GM04504 (cell line): ENCODE measurements at regions not wholly inside any gene's neighbourhood (a gene's known extent, or its start where the extent isn't known, plus 50 kb on each side); places are given as distances from the start of the nearest gene placed in this dataset.
A peak's percentile ranks its signal among the peaks of the same experiment; 100 is the strongest.

ENCODE experiments used
- DNase-seq: peaks from one replicate; pipeline ENCODE4 v3.0.0-alpha.2; 2012; ENCODE audit warnings: low read depth

DNA sequence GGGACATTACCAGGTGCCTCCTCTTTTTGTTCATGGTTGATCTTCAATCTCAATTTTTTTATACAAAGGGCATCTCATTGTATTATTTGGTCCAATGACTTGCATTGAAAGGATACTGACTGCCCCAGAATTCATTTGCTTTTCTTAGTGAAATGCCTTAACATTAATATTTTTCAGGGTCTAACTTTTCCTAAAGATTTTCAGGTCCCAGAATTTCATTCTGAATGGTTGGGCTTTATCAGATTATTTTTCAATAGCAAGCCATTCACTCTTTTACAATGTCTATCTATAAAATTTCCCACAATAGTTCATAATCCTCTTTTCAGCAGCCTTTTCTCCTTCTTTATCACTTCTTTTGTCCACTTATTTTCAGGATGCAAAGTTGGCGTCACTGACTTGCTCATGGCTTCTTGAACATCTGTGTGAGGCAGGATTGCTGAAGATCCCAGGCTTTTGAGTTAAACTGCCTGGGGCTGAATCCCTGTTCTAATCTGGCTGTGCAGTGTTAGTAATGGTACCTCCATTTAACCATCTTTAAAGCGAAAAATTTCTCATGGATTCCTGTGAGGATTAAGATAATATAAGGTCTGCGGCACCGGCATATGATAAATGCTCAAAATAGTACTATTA is 131.7 kb upstream of the HDAC9 start:
- DNase-seq = no peak

DNA sequence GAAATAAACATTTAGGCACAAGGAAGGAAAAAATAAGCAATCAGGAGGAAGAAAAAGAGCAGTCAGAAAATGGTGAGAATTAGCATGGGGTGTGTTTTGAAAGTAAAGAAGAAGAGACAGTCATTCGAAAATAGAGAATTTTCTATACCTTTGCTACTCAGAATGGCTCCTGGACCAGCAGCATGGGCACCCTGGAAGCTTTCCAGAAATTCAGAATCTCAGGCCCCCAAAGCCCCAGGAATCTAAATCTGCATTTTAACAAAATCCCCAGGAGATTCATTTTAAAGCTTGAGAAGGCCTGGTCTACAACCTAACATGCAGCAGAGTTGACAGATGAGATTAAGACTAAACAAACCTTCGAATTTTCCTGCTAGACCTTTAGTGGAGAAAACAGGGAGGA is 131.2 kb upstream of the HDAC9 start:
- DNase-seq = no peak

DNA sequence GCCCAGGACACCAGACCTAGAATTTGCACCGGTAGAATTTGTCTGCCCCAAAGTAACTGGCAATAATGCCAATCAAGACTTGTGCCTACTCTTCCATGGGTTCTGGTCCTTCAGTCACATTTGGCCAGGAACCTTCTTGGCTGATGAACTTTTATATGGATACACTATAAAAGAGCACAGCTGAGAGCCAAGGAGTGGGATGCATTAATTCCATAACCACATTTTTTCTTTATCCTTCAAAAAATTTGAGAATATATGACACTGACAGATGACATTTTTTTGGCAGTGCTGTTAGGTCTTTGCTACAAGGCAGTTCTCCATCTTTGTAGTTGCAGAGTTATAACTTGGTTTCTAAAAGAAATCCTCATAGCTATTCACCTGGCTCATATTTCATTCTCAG is 129.2 kb upstream of the HDAC9 start:
- DNase-seq = no peak

DNA sequence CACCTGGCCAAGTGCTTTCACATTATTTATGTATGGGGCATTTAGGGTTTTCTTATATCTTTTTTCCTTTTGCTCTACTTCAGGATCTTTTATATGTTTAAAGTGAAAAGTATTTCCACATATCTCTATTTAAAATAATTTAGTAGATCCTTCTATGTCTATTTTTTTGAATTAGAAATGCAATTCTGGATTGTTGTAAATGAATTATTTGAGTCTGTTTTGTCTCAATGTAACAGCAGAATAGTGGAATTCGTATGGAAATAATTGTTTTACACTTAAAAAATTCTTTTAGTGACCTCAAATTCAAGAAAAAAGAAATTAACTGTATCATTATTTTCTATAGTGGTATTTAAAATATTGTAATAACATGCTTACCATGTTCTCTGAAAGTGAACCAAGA is 126.5 kb upstream of the HDAC9 start:
- DNase-seq = no peak

DNA sequence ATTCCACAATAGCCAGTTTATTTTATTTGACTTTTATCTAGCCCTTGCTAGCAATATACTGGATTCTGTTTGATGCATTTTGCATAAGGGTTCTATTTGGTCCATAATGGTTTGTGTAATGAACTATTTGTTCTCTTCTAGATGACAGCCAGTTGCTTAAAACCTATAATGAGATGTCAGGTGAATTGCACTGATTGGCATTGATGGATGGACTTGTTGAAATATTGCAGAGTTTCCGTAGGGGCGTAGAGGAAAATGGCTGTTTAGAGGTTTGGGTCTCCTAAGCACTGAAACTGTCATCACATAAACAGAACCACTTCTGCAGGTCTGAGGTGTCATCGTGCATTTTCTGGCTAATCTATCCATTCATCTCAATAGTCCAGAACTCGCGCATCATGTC is 124.9 kb upstream of the HDAC9 start:
- DNase-seq = no peak

DNA sequence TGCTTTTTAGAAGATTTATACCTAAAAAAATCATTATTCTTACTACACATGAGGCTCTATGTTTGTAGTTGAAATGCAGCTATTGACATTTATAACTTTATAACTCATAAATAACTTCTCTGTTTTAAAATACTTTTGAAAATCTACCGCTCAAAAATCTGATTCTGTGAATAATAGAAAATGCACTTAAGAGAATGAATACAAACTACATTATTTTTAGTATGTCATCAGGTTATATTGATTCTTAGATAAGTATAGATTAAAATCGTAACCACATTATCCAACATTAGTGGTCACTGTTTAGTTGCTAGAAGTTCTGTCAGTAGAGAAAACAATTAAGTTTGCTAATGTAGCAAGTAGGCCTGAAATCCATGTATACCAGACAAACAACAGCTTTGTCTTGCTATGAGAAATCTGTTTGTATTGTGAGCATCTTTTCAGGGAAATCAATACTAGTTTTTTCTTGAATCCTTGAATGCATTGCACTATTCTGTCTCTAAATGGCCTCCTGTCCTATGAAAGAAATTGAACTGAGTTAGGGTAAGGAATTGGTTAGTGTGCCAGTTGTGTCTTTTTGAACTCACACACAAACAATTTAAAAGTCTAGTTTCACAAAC is 116.5 kb upstream of the HDAC9 start:
- DNase-seq = no peak

DNA sequence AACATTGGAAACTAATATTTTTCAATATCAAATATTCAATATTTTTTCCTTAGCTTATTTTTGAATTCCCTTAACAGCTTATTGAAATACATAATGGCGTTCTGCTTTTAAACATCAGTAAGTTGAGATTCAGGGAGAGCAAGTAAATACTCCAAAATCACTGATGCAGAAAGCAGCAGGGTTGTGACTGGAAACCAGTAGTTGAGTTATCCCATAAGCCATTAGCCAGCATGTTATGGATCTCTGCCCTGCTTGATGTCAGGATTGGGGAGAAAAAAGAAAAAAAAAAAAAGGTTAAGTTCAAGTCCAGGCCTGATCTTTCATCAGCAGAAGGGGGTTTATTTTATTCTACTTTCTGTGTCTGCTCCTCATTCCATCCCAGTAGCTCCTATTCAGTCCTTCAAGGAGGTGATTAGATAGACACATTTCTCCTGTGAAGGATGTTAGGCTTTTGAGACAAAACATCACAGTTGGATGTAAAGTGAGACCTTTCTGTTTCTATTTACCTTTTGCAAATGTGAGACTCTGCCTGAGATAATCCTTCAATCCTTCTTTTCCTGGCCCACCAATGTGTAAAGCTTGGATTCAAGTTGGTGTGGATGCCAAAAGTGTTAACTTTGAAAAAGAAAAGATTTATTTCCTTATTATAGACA is 110.9 kb upstream of the HDAC9 start:
- DNase-seq = no peak

DNA sequence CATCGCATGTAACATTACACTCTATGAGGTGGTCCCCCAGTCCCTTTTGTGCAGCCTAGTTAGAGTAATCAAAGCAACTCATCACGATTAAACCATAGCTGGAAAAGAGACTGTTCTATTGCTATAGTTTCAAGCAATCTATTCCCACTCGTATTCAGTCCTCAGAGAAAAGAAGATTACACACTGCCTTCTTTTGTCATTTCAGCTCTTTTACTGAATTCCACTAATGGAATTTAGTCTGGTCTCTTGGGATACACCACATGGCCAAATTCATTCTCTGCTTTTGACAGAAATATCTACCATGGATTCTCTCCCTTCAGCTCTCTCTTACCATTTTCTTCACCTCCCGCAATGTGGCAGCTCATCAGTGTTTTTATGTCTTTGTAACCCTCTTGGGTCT is 108.9 kb upstream of the HDAC9 start:
- no peak for DNase-seq

DNA sequence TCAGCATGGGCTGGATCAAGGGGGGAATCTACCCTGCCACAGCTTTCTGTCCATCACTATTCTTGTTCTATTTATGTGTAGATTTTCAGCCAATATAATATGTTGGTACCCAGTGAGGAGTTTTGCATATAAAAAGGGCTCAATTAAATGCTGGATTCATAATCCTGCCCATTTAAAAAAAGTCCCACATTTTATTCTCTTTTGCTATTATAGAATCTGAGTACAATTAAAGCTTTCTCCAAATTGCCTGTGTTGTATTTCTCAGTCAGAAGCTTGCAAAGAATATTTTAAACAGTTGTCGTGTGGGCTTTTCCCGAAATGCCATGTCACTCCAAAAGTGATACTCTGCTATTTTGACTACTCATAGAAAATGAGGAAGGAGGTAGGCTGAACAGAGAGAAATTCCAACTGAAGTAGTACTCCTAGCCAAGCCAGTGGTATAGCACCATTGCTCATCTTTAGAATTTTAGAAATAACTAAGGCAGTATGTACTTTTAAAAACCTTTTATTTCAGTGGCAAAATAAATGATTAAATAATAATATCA is 108.3 kb upstream of the HDAC9 start:
- no peak for DNase-seq

DNA sequence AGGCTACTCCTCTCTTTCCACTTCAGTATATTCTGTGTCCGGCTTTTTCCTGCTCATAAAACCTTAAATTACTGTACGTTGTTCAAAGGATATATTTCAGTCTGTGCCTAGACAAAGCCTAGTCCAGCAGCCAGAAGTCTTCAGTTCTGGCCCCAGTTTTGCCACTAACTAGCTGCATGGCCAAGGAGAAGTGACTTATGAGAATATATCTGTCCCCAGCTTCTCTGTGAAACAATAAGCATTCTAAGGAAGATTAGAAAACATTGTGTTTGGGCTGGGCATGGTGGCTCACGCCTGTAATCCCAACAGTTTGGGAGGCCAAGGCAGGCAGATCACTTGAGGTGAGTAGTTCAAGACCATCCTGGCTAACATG is 105.0 kb upstream of the HDAC9 start:
- no peak for DNase-seq

DNA sequence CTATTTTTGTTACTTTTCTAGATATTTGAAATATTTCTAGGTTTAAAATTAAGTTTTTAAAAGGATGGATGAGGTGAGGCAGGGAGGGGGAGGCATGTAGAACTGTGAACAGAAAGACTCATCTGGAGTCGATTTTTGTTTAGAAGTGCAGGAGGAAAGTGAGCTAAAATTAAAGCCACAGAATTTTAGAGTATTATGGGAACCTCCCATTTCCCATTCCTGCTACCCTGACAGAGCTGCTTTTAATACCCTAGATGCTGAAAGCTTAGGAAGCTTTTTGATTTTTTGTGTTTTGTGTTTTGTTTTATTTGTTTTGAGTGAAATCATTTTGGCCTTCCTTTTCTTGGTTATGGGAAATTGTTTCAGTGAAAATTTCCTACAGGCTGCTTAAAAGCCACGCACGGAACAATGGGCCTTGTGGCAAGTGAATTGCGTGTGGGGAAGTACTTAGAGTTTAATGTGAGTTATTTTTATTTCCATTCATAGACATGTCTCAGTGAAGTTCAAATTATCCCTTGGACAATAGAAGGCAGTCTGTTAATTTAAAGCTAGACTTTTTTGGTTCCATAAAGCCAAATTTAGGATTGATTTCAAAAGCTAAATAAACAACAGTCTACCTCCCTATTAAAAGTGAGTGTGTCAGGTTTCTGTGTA is 102.0 kb upstream of the HDAC9 start:
- no peak for DNase-seq

DNA sequence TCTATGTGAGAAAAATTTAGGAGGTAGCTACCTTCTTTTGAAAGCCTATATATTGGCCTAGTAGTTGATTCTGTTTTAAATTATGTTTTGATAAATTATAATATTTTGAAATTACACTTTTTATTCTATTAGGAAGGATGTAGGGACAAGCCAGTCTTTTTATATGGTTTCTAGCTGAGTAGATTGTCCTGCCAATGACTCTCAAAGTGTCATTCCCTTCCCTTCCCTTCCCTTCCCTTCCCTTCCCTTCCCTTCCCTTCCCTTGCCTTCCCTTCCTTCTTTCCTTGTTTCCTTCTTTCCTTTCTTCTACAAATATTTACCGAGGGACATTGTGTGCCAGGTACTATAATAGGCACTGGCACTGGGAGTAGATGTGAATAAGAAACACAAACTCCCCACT is 99.7 kb upstream of the HDAC9 start:
- no peak for DNase-seq

DNA sequence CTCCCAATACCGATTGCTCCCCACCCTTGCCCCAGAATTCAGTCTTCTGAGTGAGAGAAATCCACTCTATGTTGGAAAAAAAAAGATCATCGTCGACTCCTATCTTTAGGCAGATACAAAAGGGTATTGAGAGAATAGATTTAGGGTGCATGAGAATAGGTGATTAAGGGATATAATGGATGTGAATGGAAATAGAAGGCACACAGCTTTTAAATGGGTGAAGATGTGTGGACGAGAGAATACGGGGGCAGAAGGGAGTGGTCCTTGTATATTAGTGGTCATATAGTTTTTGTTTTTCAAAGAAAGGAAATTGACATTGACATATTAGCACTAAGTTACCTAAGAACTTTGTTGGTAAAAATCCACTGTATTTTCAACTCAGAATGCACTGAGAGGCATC is 98.6 kb upstream of the HDAC9 start:
- no peak for DNase-seq

DNA sequence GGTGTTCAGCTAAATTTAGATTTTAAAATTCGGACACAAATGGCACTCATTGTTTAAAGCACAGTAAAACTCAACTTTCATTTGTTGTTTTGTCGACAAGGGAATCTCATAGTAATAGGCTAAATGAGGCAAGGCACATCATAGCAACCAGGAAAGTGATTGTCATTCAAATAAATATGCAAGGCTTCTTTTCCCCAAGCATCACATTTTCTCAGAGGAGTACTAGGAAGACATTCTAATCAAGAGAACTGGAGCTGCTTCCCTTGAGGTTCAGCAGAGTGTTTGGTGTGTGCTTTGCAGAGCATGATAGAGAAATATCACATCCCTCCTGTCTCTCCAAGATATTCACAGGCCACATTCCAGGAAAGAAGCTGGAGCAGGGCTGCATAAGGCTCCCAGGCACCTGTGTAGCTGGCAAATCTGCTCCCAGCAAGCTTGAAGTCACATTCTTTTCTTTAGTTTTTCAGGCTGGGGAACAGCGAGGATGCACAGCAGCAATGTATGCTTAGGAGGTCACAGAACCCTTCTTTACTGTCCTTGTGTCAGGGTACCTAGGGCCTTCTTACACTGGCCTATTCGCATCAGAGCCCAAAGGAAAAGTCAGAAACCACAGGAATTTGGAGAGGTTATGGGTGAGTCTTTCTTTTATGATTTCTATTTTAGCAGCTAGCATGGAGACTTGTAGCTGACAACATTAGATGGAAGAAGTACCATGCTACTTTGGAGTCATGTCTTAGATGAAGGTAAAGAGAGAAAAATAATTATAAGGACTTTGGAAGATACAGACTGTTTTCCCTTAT is 95.9 kb upstream of the HDAC9 start:
- no peak for DNase-seq

DNA sequence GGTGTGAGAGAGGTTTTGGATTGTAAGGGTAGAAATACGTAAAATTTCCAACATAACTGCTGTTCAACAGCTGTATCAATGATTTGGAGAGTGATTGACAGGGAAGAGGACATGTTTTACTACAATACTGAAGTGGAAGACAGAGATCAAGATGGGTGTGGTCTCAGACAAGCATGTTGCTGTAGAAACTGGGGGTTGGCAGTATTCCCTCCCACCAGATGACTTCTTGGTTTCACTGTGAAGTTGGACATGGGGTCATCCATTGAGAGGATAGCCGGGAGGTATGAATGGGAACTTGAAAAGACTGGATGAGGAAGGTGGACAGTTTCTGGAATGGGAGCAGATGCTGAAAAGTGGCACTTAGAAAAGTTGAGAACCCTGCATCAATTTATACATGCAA is 95.3 kb upstream of the HDAC9 start:
- no peak for DNase-seq

DNA sequence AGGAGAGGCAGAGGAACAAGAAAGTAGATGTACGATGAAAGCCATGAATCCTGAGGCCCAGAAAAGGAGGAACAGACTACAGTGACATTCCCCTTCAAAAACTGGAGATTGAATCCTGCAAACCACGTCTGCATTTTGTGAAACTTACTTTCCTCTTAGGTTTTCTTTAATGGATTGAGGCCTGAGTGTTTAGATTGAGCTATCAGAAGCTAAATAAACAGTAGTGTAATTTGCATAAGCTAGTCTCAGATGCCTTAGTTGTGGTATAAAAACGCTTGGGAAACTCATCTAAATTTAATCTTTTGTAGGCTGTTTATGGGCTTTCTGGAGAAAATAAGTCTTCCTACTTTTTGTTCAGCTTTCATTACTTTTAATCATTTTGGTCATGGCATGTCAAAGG is 94.8 kb upstream of the HDAC9 start:
- DNase-seq = no peak

DNA sequence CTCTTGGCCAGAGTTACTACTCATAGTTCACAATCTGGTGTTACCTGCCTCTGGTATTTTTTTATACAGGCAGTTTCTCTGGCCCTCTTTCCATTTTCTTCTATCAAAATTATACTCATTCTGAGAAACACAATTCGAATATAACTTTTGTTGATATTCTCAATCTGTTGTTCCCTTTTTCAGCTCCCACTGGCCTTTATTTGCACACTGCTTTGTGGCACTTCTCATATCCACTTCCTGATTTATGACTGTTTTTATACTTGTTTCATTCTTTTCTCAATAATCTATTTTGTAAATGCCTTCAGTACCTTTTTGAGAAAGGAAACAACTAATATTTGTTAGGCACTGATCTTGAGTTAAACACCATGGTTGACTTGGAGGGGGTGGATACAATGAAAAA is 93.8 kb upstream of the HDAC9 start:
- no peak for DNase-seq

DNA sequence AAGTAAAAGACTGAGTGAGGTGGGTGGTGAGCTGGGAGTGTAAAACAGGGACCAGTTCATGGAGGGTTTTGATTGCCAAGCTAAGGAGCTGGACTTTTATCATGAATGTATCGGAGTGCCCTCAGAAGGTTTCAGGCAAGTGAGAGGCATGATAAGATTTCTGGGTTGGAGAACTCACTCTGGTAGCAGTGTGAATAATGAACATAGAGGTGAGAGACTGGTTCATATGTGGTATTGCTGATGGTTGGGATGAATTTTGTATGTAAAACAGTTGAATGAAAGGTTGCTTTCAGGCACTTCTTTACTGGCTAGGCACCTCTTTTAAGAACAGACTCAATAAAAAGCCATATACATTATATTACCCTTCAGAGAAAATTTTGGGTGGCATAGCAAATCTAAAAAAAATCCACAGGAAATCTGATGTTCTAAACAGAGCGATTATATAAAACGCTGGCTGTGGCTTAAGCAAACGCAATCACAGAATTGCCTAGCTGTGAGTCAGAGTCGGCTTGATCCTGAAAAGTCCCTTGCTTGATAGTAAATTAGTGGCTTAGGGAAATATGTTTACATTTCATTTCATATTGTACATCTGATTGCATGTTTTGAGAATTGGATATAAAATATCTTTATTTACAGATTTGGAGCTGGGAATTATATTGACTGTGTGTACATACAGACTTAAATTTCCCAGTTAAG is 92.9 kb upstream of the HDAC9 start:
- no peak for DNase-seq

DNA sequence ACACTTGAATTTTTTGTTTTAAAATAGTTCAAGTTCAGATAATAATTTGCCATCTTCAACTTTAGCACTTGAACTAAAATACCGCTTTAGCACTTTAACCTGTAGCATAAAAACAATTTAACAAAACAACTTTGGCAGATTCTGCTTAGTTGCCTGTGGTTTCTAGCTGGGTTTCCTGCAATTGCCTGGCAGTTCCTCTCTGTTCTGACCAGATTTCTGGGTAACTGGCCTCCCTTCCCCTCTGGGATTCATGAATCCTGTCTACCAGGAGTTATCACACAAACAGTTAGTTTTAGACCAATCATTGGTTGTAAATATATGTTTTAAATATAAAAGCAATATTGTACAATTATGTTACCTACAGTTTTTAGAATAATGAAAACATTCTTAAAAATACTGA is 89.8 kb upstream of the HDAC9 start:
- DNase-seq = no peak

DNA sequence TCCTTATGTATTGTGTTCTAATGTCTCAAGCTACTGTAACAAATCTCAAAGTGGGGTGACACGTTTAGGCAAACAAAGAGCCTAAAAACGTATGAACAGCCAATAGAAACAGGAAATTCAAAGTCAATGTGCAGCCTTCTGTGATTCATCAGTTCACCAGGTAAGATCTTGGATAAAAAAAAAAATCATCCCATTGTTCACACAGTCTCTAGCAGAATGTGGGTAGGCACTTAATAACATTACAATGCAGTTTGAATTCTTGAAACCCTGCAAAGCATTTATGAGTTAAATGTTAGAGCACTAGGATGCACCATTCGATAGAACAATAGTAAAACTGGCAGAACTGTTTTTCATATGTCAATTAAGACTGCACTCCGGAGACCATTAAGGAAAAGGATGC is 88.2 kb upstream of the HDAC9 start:
- no peak for DNase-seq

DNA sequence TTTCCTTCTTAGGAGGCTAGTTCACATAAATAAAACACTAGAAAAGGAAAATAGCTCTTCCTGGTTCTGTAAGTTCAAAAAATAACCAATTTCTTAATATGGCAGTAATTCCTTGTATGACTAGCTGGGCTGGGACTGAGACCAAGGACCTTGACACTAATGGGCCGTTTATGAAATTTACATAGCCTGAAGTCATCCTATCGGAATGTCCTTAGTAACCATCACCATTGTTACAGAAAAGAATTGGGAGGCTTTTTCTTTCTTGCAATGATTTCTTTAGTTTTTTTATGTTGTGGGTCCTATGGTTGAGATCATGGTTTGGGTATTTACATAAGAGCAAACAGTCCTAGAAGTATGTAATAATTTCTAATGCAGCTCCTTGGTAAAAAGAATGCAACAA is 87.1 kb upstream of the HDAC9 start:
- peak; percentile 84 for DNase-seq

DNA sequence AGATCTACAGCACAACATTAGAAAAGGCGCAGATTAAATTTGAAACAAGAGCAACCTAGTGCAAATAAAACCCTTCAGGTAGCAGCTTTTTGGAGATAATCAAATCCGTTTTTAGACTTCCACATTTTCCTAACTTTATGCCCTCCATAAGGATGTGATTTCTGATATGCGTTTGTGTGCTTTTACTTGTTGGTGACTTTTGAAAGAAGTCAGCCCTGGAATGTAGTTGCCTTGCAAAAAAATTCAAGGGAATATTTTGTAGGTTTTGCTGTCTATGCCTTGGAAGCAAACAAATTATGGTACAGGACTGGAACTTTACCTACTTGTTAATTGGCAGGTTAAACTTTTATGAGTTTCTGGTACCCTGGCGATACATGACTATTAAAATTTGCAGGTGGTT is 86.7 kb upstream of the HDAC9 start:
- DNase-seq = no peak
